A549 (cell line): ENCODE measurements at regions not wholly inside any gene's neighbourhood (a gene's known extent, or its start where the extent isn't known, plus 50 kb on each side); places are given as distances from the start of the nearest gene placed in this dataset.

Source experiments
- BCL3 ChIP-seq: fragments of >200 bp; sonication (Bioruptor Twin); formaldehyde crosslinking; IDR thresholded peaks from 3 replicates; pipeline ENCODE4 v1.6.1; 2016
- CBX2 ChIP-seq: fragments of 200-600 bp; sonication (generic); IDR thresholded peaks from 2 replicates; pipeline ENCODE4 v1.6.1; 2016; ENCODE audit warnings: low read depth, mild to moderate bottlenecking, borderline replicate concordance
- CEBPB ChIP-seq, 2 experiments: fragments of >200 bp in 1 of 2; sonication (Bioruptor Twin) in 1 of 2; formaldehyde crosslinking in 1 of 2; IDR thresholded peaks; 2 replicates each; pipeline ENCODE4 v1.6.1; 2012 to 2016
- CTCF ChIP-seq: fragments of >200 bp; sonication (Bioruptor Twin); formaldehyde crosslinking; IDR thresholded peaks from 3 replicates; pipeline ENCODE4 v1.5.1; 2016
- HDAC2 ChIP-seq: fragments of 200-600 bp; sonication (generic); IDR thresholded peaks from 2 replicates; pipeline ENCODE4 v1.6.1; 2016
- KDM1A ChIP-seq: fragments of 200-600 bp; sonication (generic); IDR thresholded peaks from 2 replicates; pipeline ENCODE4 v1.6.1; 2016; ENCODE audit warnings: low read depth, mild to moderate bottlenecking
- MAX ChIP-seq: IDR thresholded peaks from 2 replicates; pipeline ENCODE4 v1.6.1; 2012
- MYC ChIP-seq: IDR thresholded peaks from 2 replicates; pipeline ENCODE4 v1.6.1; 2012; ENCODE audit warnings: mild to moderate bottlenecking, inconsistent platforms, low read length, improper control_type of control experiment, borderline replicate concordance
- POLR2A ChIP-seq: IDR thresholded peaks from 2 replicates; pipeline ENCODE4 v1.6.1; 2012; ENCODE audit warnings: mild to moderate bottlenecking, low read length
- RAD21 ChIP-seq, 2 experiments: fragments of >200 bp in 1 of 2; sonication (Bioruptor Twin) in 1 of 2; formaldehyde crosslinking in 1 of 2; IDR thresholded peaks in 1 of 2; conservative IDR thresholded peaks in 1 of 2; 2 replicates in 1 of 2; 3 replicates in 1 of 2; pipeline ENCODE4 v1.6.1; 2012 to 2018; ENCODE audit warnings: inconsistent platforms in 1 of 2
- RFX5 ChIP-seq: fragments of 450-650 bp; IDR thresholded peaks from 2 replicates; pipeline ENCODE4 v1.7.1; 2014; ENCODE audit warnings: antibody characterized with exemption, mild to moderate bottlenecking, moderate library complexity

GRCh38 chr20:40754339-40754943, 65.4 kb upstream of the MAFB start:
- no peak for TF ChIP-seq MYC
- no peak for TF ChIP-seq CTCF
- TF ChIP-seq HDAC2 = no peak
- TF ChIP-seq RFX5 = no peak
- TF ChIP-seq POLR2A = no peak
- TF ChIP-seq MAX = no peak
- TF ChIP-seq KDM1A = no peak
- TF ChIP-seq CEBPB (IDR thresholded peaks at IDR 0.05) = no peak
- TF ChIP-seq CBX2 = no peak
- no peak for TF ChIP-seq BCL3
- no peak for TF ChIP-seq RAD21 (conservative IDR thresholded peaks at IDR 0.05 in 1 of 2, IDR thresholded peaks at IDR 0.05 in 1 of 2)
